Keratinocyte (primary cell): ENCODE measurements at regions not wholly inside any gene's neighbourhood (a gene's known extent, or its start where the extent isn't known, plus 50 kb on each side); places are given as distances from the start of the nearest gene placed in this dataset.

Experiments used
- DNase-seq: peaks from one replicate; pipeline ENCODE4 v3.0.0-alpha.2; 2011; ENCODE audit warnings: low read depth, missing footprints, low spot score
- FAIRE-seq: peaks from 2 replicates; lab custom pipeline; 2011; peaks lifted over from hg19 to GRCh38; lab: Jason Lieb, UNC
- H2AFZ ChIP-seq: 2 replicates; pipeline ENCODE4 v1.6.0; 2012; ENCODE audit warnings: low read length, control low read depth, inconsistent platforms; ENCODE audit not compliant: control insufficient read depth
- H3K27ac ChIP-seq: 2 replicates; pipeline ENCODE4 v1.5.1; 2011; ENCODE audit warnings: low read length; ENCODE audit not compliant: control insufficient read depth, insufficient read depth
- H3K27me3 ChIP-seq: 3 replicates; pipeline ENCODE4 v1.6.0; 2011; ENCODE audit warnings: low read length; ENCODE audit not compliant: control insufficient read depth, insufficient read depth; ENCODE audit errors: extremely low read depth
- H3K36me3 ChIP-seq, 2 experiments: 2 replicates in 1 of 2; 3 replicates in 1 of 2; pipeline ENCODE4 v1.5.1; 2011; ENCODE audit warnings: low read length in 2 of 2, mild to moderate bottlenecking in 1 of 2; ENCODE audit not compliant: control insufficient read depth in 2 of 2, insufficient read depth in 2 of 2; ENCODE audit errors: extremely low read depth in 1 of 2
- H3K4me1 ChIP-seq: 3 replicates; pipeline ENCODE4 v1.5.1; 2011; ENCODE audit warnings: low read length; ENCODE audit not compliant: control insufficient read depth, insufficient read depth; ENCODE audit errors: extremely low read depth
- H3K4me2 ChIP-seq: 3 replicates; pipeline ENCODE4 v1.6.0; 2011; ENCODE audit warnings: low read depth, low read length; ENCODE audit not compliant: control insufficient read depth, insufficient read depth; ENCODE audit errors: extremely low read depth
- H3K4me3 ChIP-seq, 3 experiments: fragments of 200-600 bp in 1 of 3; sonication (generic) in 1 of 3; 2 replicates in 2 of 3; 3 replicates in 1 of 3; pipeline ENCODE4 v1.5.1; 2011 to 2016; ENCODE audit warnings: low read length in 3 of 3, mild to moderate bottlenecking in 3 of 3, control low read depth in 2 of 3, inconsistent platforms in 1 of 3, low read depth in 1 of 3, mixed read lengths in 1 of 3, mixed run types in 1 of 3, moderate library complexity in 1 of 3; ENCODE audit not compliant: control insufficient read depth in 2 of 3, insufficient read depth in 2 of 3; ENCODE audit errors: extremely low read depth in 1 of 3
- H3K79me2 ChIP-seq: 2 replicates; pipeline ENCODE4 v1.6.0; 2012; ENCODE audit warnings: low read length; ENCODE audit not compliant: control insufficient read depth, insufficient read depth
- H3K9ac ChIP-seq: 3 replicates; pipeline ENCODE4 v1.6.0; 2011; ENCODE audit warnings: low read length; ENCODE audit not compliant: control insufficient read depth, insufficient read depth; ENCODE audit errors: extremely low read depth
- H3K9me1 ChIP-seq: 3 replicates; pipeline ENCODE4 v1.6.0; 2011; ENCODE audit warnings: low read length; ENCODE audit not compliant: control insufficient read depth, insufficient read depth; ENCODE audit errors: extremely low read depth
- H3K9me3 ChIP-seq: 2 replicates; pipeline ENCODE4 v1.5.1; 2012; ENCODE audit warnings: low read depth, low read length; ENCODE audit not compliant: control insufficient read depth
- H4K20me1 ChIP-seq: 3 replicates; pipeline ENCODE4 v1.6.0; 2011; ENCODE audit warnings: low read length; ENCODE audit not compliant: control insufficient read depth, insufficient read depth; ENCODE audit errors: extremely low read depth
- CTCF ChIP-seq, 3 experiments: IDR thresholded peaks in 1 of 3; conservative IDR thresholded peaks in 1 of 3; optimal IDR thresholded peaks in 1 of 3; 2 replicates in 2 of 3; 3 replicates in 1 of 3; pipeline versions ENCODE3 to v1.5.1; 2011; ENCODE audit warnings: low read length in 3 of 3, mild to moderate bottlenecking in 3 of 3, moderate library complexity in 2 of 3, control low read depth in 1 of 3, inconsistent platforms in 1 of 3; ENCODE audit not compliant: insufficient read depth in 2 of 3; ENCODE audit errors: extremely low read depth in 1 of 3
- EZH2 ChIP-seq: IDR thresholded peaks from one replicate; pipeline ENCODE4 v1.6.1; 2012; ENCODE audit warnings: inconsistent platforms, mild to moderate bottlenecking, low read length, moderate library complexity
- dilution Hi-C: fragments of 300-500 bp; cut with MboI; formaldehyde crosslinking; loops from one replicate; pipeline ENCODE4 v1.7.0; 2020; ENCODE audit warnings: low sequenced_read_pairs; ENCODE audit not compliant: extremely low pct_ligation_motif_present

- no peak for TF ChIP-seq CTCF (optimal IDR thresholded peaks at IDR 0.05 in 1 of 3, IDR thresholded peaks at IDR 0.05 in 1 of 3, conservative IDR thresholded peaks at IDR 0.05 in 1 of 3; ENCODE audit: extremely low read depth in 1 of 3, insufficient read depth in 2 of 3, low read length in 3 of 3)
- no peak for TF ChIP-seq EZH2
- no peak overlapping the region for H3K27ac ChIP-seq
- H3K9me3 ChIP-seq = no peaks in the 10 kb centered on the region
- H3K4me2 ChIP-seq = no peak overlapping the region
- H2AFZ ChIP-seq = no peak overlapping the region
- DNase-seq (no peak), FAIRE-seq (no peak)
- no peak overlapping the region for H3K4me3 ChIP-seq
- H3K9ac ChIP-seq = no peak overlapping the region
- H3K36me3 ChIP-seq = no peaks in the 10 kb centered on the region
- peaks cover 11% of the 10 kb centered on the region for H3K4me1 ChIP-seq
- H3K79me2 ChIP-seq = no peaks in the 10 kb centered on the region
- dilution Hi-C loops = no loop called here
- H3K9me1 ChIP-seq = no peaks in the 10 kb centered on the region
- no peaks in the 10 kb centered on the region for H3K27me3 ChIP-seq
- H4K20me1 ChIP-seq = no peaks in the 10 kb centered on the region
These were observed 311.3 kb upstream of the PRKD1 start for GRCh38 chr14:30238936-30239335.

GRCh38 chr14:30240018-30240417 lies 312.4 kb upstream of the PRKD1 start:
- Histone ChIP-seq H3K4me3 (no peak overlapping the region), H3K4me2 (no peak overlapping the region), H3K9me3 (no peaks in the 10 kb centered on the region), H3K9ac (no peak overlapping the region), H3K27ac (no peak overlapping the region), H3K79me2 (no peaks in the 10 kb centered on the region), H2AFZ (no peak overlapping the region), H3K36me3 (no peaks in the 10 kb centered on the region), H4K20me1 (no peaks in the 10 kb centered on the region), H3K27me3 (no peaks in the 10 kb centered on the region), H3K4me1 (peaks cover 11% of the 10 kb centered on the region), H3K9me1 (no peaks in the 10 kb centered on the region)
- DNase-seq (no peak), FAIRE-seq (no peak)
- TF ChIP-seq EZH2 (no peak), CTCF (optimal IDR thresholded peaks at IDR 0.05 in 1 of 3, IDR thresholded peaks at IDR 0.05 in 1 of 3, conservative IDR thresholded peaks at IDR 0.05 in 1 of 3; ENCODE audit: extremely low read depth in 1 of 3, insufficient read depth in 2 of 3, low read length in 3 of 3) (no peak)
- dilution Hi-C loops = no loop called here
